Neural cell (in vitro differentiated cells): ENCODE measurements at regions not wholly inside any gene's neighbourhood (a gene's known extent, or its start where the extent isn't known, plus 50 kb on each side); places are given as distances from the start of the nearest gene placed in this dataset.

Source experiments
- EP300 ChIP-seq: fragments of 450-650 bp; conservative IDR thresholded peaks from 2 replicates; pipeline ENCODE4 v1.6.1; 2014; ENCODE audit warnings: antibody characterized with exemption, mild to moderate bottlenecking, moderate library complexity; ENCODE audit not compliant: poor library complexity, severe bottlenecking
- EZH2 ChIP-seq: fragments of 200-600, 300-800 bp; shearing (Covaris generic), sonication (generic); IDR thresholded peaks from 2 replicates; pipeline ENCODE4 v1.6.1; 2014; ENCODE audit warnings: antibody characterized with exemption, low read length, borderline replicate concordance, mild to moderate bottlenecking; ENCODE audit not compliant: insufficient read depth, poor library complexity, severe bottlenecking
- MXI1 ChIP-seq: fragments of 450-650 bp; conservative IDR thresholded peaks from 2 replicates; pipeline ENCODE4 v1.6.1; 2014; ENCODE audit warnings: antibody characterized with exemption, mild to moderate bottlenecking; ENCODE audit not compliant: poor library complexity, severe bottlenecking
- POLR2AphosphoS5 ChIP-seq: IDR thresholded peaks from 2 replicates; pipeline ENCODE4 v1.6.1; 2012
- RAD21 ChIP-seq: fragments of 450-650 bp; conservative IDR thresholded peaks from 2 replicates; pipeline ENCODE4 v1.6.1; 2014; ENCODE audit warnings: antibody characterized with exemption, mild to moderate bottlenecking, moderate library complexity
- SMC3 ChIP-seq: fragments of 450-650 bp; conservative IDR thresholded peaks from 2 replicates; pipeline ENCODE4 v1.6.1; 2014; ENCODE audit warnings: antibody characterized with exemption, mild to moderate bottlenecking, moderate library complexity; ENCODE audit not compliant: poor library complexity
- TAF1 ChIP-seq: IDR thresholded peaks from 2 replicates; pipeline ENCODE4 v1.6.1; 2012; ENCODE audit warnings: low read depth
- TF ChIP-seq, protein P1 (sequence below): fragments of 450-650 bp; IDR thresholded peaks from 2 replicates; pipeline ENCODE4 v1.5.1; 2014; ENCODE audit warnings: antibody characterized with exemption, mild to moderate bottlenecking, moderate library complexity; ENCODE audit not compliant: poor library complexity, severe bottlenecking
- TF ChIP-seq, protein P2 (sequence below): IDR thresholded peaks from 2 replicates; pipeline ENCODE4 v1.6.1; 2012; ENCODE audit warnings: borderline replicate concordance

DNA sequence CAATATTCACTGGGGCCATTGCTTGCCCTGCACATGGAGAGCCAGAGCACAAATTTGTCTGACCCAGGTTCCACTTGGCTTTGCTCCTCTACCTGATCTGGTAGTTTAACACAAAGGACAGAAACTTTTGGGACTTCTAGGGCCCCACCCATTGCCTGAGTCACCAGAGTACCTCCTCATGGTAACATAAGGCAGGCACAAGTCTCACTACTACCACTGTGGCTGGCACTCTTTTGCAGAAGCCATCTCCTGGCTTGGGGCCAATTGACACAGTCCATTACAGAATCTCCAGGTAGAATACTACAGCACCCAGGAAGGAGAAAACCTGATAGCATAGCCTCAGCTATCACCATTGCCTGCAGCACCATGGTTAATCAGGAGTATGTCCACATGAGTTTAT lies 52.6 kb upstream of the NAP1L2 start:
- TF ChIP-seq, protein P1, sequence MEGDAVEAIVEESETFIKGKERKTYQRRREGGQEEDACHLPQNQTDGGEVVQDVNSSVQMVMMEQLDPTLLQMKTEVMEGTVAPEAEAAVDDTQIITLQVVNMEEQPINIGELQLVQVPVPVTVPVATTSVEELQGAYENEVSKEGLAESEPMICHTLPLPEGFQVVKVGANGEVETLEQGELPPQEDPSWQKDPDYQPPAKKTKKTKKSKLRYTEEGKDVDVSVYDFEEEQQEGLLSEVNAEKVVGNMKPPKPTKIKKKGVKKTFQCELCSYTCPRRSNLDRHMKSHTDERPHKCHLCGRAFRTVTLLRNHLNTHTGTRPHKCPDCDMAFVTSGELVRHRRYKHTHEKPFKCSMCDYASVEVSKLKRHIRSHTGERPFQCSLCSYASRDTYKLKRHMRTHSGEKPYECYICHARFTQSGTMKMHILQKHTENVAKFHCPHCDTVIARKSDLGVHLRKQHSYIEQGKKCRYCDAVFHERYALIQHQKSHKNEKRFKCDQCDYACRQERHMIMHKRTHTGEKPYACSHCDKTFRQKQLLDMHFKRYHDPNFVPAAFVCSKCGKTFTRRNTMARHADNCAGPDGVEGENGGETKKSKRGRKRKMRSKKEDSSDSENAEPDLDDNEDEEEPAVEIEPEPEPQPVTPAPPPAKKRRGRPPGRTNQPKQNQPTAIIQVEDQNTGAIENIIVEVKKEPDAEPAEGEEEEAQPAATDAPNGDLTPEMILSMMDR = no peak
- TF ChIP-seq, protein P2, sequence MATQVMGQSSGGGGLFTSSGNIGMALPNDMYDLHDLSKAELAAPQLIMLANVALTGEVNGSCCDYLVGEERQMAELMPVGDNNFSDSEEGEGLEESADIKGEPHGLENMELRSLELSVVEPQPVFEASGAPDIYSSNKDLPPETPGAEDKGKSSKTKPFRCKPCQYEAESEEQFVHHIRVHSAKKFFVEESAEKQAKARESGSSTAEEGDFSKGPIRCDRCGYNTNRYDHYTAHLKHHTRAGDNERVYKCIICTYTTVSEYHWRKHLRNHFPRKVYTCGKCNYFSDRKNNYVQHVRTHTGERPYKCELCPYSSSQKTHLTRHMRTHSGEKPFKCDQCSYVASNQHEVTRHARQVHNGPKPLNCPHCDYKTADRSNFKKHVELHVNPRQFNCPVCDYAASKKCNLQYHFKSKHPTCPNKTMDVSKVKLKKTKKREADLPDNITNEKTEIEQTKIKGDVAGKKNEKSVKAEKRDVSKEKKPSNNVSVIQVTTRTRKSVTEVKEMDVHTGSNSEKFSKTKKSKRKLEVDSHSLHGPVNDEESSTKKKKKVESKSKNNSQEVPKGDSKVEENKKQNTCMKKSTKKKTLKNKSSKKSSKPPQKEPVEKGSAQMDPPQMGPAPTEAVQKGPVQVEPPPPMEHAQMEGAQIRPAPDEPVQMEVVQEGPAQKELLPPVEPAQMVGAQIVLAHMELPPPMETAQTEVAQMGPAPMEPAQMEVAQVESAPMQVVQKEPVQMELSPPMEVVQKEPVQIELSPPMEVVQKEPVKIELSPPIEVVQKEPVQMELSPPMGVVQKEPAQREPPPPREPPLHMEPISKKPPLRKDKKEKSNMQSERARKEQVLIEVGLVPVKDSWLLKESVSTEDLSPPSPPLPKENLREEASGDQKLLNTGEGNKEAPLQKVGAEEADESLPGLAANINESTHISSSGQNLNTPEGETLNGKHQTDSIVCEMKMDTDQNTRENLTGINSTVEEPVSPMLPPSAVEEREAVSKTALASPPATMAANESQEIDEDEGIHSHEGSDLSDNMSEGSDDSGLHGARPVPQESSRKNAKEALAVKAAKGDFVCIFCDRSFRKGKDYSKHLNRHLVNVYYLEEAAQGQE = no peak
- TF ChIP-seq MXI1 (no peak), RAD21 (no peak), EZH2 (no peak), POLR2AphosphoS5 (no peak), EP300 (no peak), TAF1 (no peak), SMC3 (no peak)
